MM.1S (cell line): ENCODE measurements at regions not wholly inside any gene's neighbourhood (a gene's known extent, or its start where the extent isn't known, plus 50 kb on each side); places are given as distances from the start of the nearest gene placed in this dataset.

Source experiments
- EZH2 ChIP-seq: fragments of 300-600 bp; sonication (generic); optimal IDR thresholded peaks from 2 replicates; pipeline ENCODE3; 2017; ENCODE audit warnings: low read depth, mild to moderate bottlenecking, antibody characterized with exemption, low read length, mixed read lengths
- EZH2phosphoT487 ChIP-seq: fragments of 300-600 bp; sonication (generic); IDR thresholded peaks from 2 replicates; pipeline ENCODE4 v1.6.1; 2018; ENCODE audit warnings: antibody characterized with exemption, low read length
- TF ChIP-seq, protein P1 (sequence below): fragments of 300-600 bp; sonication (generic); IDR thresholded peaks from 2 replicates; pipeline ENCODE4 v1.5.1; 2016; ENCODE audit warnings: antibody characterized with exemption, low read length, mixed read lengths

DNA sequence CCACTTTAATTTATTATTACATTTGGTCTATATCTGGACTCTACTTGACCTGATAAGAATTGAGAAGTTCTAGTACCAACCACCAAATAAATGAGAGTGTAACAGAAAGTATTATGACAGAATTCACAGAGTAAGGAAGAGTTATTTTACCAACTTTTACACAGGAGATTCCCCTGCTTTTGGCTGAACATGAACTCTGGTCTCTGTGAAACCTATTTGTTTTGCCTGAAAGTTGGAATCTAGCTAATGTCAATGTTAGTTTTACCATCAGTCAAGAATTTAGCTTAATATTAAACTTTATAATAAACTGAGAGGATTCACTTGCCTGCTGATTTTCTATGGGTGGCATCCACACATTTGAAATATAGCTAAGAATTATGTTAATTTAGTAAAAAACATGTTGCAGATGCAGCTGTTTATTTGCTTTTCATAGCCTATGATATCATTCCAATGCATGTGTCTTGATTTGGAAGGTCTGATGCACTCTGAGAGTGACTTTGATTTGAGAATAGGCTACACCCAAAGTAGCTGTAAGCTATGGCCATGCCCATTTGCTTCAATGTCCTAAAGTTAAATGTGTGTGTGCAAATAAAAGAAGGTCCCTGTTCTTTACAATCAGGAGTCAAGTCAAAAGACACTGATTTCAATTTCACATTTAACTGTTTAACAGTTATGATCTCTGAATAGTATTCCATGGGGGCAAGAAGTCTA lies 150.9 kb upstream of the RASGEF1B start:
- TF ChIP-seq, protein P1, sequence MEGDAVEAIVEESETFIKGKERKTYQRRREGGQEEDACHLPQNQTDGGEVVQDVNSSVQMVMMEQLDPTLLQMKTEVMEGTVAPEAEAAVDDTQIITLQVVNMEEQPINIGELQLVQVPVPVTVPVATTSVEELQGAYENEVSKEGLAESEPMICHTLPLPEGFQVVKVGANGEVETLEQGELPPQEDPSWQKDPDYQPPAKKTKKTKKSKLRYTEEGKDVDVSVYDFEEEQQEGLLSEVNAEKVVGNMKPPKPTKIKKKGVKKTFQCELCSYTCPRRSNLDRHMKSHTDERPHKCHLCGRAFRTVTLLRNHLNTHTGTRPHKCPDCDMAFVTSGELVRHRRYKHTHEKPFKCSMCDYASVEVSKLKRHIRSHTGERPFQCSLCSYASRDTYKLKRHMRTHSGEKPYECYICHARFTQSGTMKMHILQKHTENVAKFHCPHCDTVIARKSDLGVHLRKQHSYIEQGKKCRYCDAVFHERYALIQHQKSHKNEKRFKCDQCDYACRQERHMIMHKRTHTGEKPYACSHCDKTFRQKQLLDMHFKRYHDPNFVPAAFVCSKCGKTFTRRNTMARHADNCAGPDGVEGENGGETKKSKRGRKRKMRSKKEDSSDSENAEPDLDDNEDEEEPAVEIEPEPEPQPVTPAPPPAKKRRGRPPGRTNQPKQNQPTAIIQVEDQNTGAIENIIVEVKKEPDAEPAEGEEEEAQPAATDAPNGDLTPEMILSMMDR, result no peak
- no peak for TF ChIP-seq EZH2
- TF ChIP-seq EZH2phosphoT487, result no peak
